Stimulated activated naive B cell treated with anti-CD40 and anti-IgM and Interleukin-4, amounts not matched to agents 10 μg/mL and 1 μg/mL and 100 μg/mL, for 72 hours (primary cell): ENCODE measurements at regions not wholly inside any gene's neighbourhood (a gene's known extent, or its start where the extent isn't known, plus 50 kb on each side); places are given as distances from the start of the nearest gene placed in this dataset.

Experiments used
- ATAC-seq, 2 donors: fragments of 150-1000 bp; cut with Tn5 transposase; replicated peaks; 2 replicates each; pipeline ENCODE4 v1.10.0; 2021; ENCODE audit warnings: moderate library complexity in 1 of 2
- DNase-seq: peaks from one replicate; pipeline ENCODE4 v3.0.0; 2021
- H3K27ac Mint-ChIP-seq: one replicate; pipeline ENCODE4 v1.8.0; 2022; ENCODE audit warnings: mild to moderate bottlenecking, mixed read lengths
- H3K27me3 Mint-ChIP-seq, 2 donors: one replicate each; pipeline ENCODE4 v1.8.0; 2022; ENCODE audit warnings: mixed read lengths in 2 of 2
- H3K36me3 Mint-ChIP-seq, 2 donors: one replicate each; pipeline ENCODE4 v1.8.0; 2022; ENCODE audit warnings: mixed read lengths in 2 of 2, mild to moderate bottlenecking in 1 of 2
- H3K4me1 Mint-ChIP-seq, 2 donors: one replicate each; pipeline ENCODE4 v1.8.0; 2022; ENCODE audit warnings: mixed read lengths in 2 of 2, mild to moderate bottlenecking in 1 of 2
- H3K4me3 Mint-ChIP-seq, 2 donors: one replicate each; pipeline ENCODE4 v1.8.0; 2022; ENCODE audit warnings: mild to moderate bottlenecking in 2 of 2, mixed read lengths in 2 of 2, moderate library complexity in 1 of 2
- H3K9me3 Mint-ChIP-seq, 2 donors: one replicate each; pipeline ENCODE4 v1.8.0; 2022; ENCODE audit warnings: mixed read lengths in 2 of 2, mild to moderate bottlenecking in 1 of 2

GRCh38 chr6:48199499-48199898 lies 88.5 kb upstream of the PTCHD4 start:
- Mint-ChIP-seq H3K27ac (no peak overlapping the region), H3K9me3 (peaks cover 4 to 7% of the 10 kb centered on the region in 2 donors), H3K4me1 (no peaks in the 10 kb centered on the region), H3K36me3 (no peaks in the 10 kb centered on the region), H3K27me3 (no peaks in the 10 kb centered on the region), H3K4me3 (no peak overlapping the region)
- ATAC-seq: no peak
- no peak for DNase-seq

DNA sequence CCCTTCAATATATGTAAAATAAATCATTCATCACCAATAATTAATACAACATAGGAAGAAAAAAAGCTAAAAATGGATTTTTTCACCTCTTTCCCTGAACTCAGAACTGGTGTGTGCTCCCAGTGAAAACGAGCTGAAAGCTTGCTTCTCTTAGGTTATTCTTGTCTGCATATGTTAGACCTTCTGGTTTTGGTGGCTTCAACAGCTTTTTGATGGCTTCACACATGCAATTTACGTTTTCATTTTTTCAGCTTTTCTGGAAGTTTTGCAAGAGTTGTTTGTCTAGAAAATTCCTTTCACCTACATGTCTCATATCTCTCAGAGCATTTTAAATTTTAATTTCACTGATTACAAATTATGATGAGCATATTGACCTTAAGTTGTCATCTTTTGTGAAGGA lies 86.9 kb upstream of the PTCHD4 start:
- Mint-ChIP-seq H3K27me3 (no peaks in the 10 kb centered on the region), H3K9me3 (peaks cover 4 to 7% of the 10 kb centered on the region in 2 donors), H3K4me3 (no peak overlapping the region), H3K36me3 (no peaks in the 10 kb centered on the region), H3K27ac (no peak overlapping the region), H3K4me1 (no peaks in the 10 kb centered on the region)
- ATAC-seq (no peak), DNase-seq (no peak)

GRCh38 chr6:48194596-48195295 lies 83.7 kb upstream of the PTCHD4 start:
- Mint-ChIP-seq H3K9me3 (peaks cover 0 to 3% of the 10 kb centered on the region in 2 donors), H3K36me3 (no peaks in the 10 kb centered on the region), H3K27me3 (no peaks in the 10 kb centered on the region), H3K4me3 (no peak overlapping the region), H3K27ac (no peak overlapping the region), H3K4me1 (no peaks in the 10 kb centered on the region)
- DNase-seq (no peak), ATAC-seq (no peak)

GRCh38 chr6:48188158-48188557 lies 77.2 kb upstream of the PTCHD4 start:
- H3K36me3 Mint-ChIP-seq: no peaks in the 10 kb centered on the region
- ATAC-seq: no peak
- H3K27ac Mint-ChIP-seq: no peak overlapping the region
- no peak for DNase-seq
- H3K27me3 Mint-ChIP-seq: no peaks in the 10 kb centered on the region
- H3K4me1 Mint-ChIP-seq: no peaks in the 10 kb centered on the region
- no peak overlapping the region for H3K4me3 Mint-ChIP-seq
- peaks cover 0 to 2% of the 10 kb centered on the region in 2 donors for H3K9me3 Mint-ChIP-seq

- Mint-ChIP-seq H3K9me3 (peaks cover 0 to 3% of the 10 kb centered on the region in 2 donors), H3K36me3 (no peaks in the 10 kb centered on the region), H3K4me1 (no peaks in the 10 kb centered on the region), H3K27me3 (no peaks in the 10 kb centered on the region), H3K27ac (no peak overlapping the region), H3K4me3 (no peak overlapping the region)
- DNase-seq: no peak
- ATAC-seq: no peak
Measured at GRCh38 chr6:48186746-48187145, 75.7 kb upstream of the PTCHD4 start.

DNA sequence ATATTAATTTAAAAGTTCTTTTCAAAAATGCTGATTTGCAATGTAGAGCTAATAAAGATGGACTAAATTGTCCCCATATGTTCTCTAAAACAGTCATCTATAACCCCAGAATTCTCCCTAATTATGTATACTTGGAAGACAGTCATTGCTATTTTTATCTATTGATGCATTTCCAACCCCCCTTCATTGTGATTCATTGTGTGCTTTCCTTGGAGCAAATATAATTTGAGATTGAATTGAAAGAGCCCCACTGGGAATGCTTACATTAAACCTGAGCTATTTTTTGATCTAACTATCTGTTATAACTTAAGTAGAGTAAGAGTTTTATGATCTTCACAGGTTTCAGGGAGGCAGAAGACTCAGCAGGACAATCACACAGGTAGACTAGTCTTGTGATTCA lies 73.7 kb upstream of the PTCHD4 start:
- H3K9me3 Mint-ChIP-seq: peaks cover 0 to 3% of the 10 kb centered on the region in 2 donors
- H3K4me1 Mint-ChIP-seq: no peaks in the 10 kb centered on the region
- DNase-seq (no peak), ATAC-seq (no peak)
- no peaks in the 10 kb centered on the region for H3K27me3 Mint-ChIP-seq
- no peaks in the 10 kb centered on the region for H3K36me3 Mint-ChIP-seq
- no peak overlapping the region for H3K4me3 Mint-ChIP-seq
- no peak overlapping the region for H3K27ac Mint-ChIP-seq

DNA sequence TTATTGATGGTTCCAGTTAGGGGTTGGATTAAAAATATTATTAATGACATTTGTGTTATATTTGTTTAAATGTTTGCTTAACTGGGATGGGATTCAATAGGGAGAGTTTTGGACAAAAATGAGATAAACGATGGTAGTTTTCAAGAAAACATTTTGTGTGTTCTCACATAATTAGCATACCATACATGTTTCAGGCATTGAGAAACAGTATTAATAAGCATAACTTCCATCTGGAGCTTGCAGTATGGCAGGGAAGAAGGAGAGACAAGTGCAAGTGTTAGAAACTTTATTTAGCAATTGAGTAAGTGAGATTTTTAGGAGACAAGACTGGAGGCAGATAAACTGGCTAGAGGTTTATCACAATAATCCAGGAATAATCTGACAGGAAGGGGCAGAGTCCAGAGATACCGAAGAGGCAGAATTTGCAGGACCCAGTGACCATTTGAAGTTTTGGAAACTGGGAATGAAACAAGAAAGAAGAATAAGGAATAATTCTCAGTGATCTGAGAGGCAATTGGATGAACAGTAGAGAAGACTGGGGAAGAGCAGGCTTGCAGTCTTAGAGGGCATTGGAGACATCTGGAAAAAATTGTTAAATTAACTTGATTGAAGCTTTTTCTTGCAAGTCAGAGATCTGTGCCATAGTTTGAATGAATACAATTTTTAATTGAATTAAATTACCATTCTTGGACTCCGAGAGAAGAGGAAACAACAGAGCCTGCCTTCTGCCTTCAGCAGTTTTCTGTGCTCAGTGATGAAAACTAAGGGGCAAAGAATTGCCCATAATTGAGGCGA lies 73.0 kb upstream of the PTCHD4 start:
- ATAC-seq: no peak
- Mint-ChIP-seq H3K27ac (no peak overlapping the region), H3K36me3 (no peaks in the 10 kb centered on the region), H3K4me1 (no peaks in the 10 kb centered on the region), H3K27me3 (no peaks in the 10 kb centered on the region), H3K4me3 (no peak overlapping the region), H3K9me3 (peaks cover 0 to 3% of the 10 kb centered on the region in 2 donors)
- DNase-seq: no peak

- H3K36me3 Mint-ChIP-seq: no peaks in the 10 kb centered on the region
- no peak overlapping the region for H3K27ac Mint-ChIP-seq
- DNase-seq (no peak), ATAC-seq (no peak)
- H3K27me3 Mint-ChIP-seq: no peaks in the 10 kb centered on the region
- H3K4me1 Mint-ChIP-seq: no peaks in the 10 kb centered on the region
- H3K4me3 Mint-ChIP-seq: no peak overlapping the region
- peaks cover 0 to 3% of the 10 kb centered on the region in 2 donors for H3K9me3 Mint-ChIP-seq
Measured at GRCh38 chr6:48183178-48183577, 72.2 kb upstream of the PTCHD4 start.

DNA sequence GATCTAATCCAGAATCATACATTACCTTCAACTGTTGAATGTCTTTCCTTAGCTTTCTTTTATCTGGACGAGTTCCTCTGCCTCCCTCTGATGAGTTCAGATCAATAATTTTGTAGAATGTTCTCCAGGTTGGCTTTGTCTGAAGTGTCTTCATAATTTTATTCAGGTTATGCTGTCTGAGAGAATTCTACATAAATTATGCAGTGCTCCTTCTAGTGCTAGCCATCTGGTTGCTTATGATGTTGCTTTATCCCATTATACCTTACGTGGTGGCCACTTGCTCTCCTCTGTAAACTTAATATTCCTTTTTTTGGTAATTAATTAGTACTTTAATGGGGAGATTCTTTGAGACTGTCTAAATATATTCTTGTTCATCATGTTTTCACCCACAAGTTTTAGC lies 67.7 kb upstream of the PTCHD4 start:
- H3K36me3 Mint-ChIP-seq: no peaks in the 10 kb centered on the region
- no peak overlapping the region for H3K4me3 Mint-ChIP-seq
- peaks cover 0 to 1% of the 10 kb centered on the region in 2 donors for H3K9me3 Mint-ChIP-seq
- H3K27ac Mint-ChIP-seq: no peak overlapping the region
- ATAC-seq (no peak), DNase-seq (no peak)
- H3K4me1 Mint-ChIP-seq: no peaks in the 10 kb centered on the region
- H3K27me3 Mint-ChIP-seq: no peaks in the 10 kb centered on the region

GRCh38 chr6:48177786-48178185 lies 66.8 kb upstream of the PTCHD4 start:
- Mint-ChIP-seq H3K9me3 (peaks cover 0 to 1% of the 10 kb centered on the region in 2 donors), H3K27ac (no peak overlapping the region), H3K4me1 (no peaks in the 10 kb centered on the region), H3K27me3 (no peaks in the 10 kb centered on the region), H3K4me3 (no peak overlapping the region), H3K36me3 (no peaks in the 10 kb centered on the region)
- no peak for ATAC-seq
- DNase-seq: no peak

- no peaks in the 10 kb centered on the region for H3K36me3 Mint-ChIP-seq
- no peak overlapping the region for H3K27ac Mint-ChIP-seq
- ATAC-seq: no peak
- H3K4me1 Mint-ChIP-seq: no peaks in the 10 kb centered on the region
- no peak overlapping the region for H3K4me3 Mint-ChIP-seq
- no peaks in the 10 kb centered on the region for H3K9me3 Mint-ChIP-seq
- no peak for DNase-seq
- no peaks in the 10 kb centered on the region for H3K27me3 Mint-ChIP-seq
Measured at GRCh38 chr6:48176645-48177308, 65.8 kb upstream of the PTCHD4 start.

DNA sequence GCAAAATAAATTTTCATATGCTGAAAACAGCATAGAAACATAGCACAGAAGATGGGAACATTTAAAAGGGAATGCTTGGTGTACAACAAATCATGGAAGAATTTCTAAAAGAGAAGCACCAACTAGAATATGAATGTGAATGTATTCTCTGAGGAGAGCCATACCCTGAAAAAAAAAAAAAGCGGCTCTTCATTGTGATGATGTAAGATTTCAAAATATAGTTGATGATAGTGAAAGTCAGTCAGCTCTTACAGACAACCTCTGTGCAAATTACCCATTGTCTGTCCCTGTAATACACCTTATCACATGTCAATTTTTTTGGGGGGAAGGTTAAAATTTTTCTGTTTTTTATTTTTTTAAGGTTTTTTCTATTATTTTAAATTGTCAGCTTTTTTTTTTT lies 58.6 kb upstream of the PTCHD4 start:
- Mint-ChIP-seq H3K4me3 (no peak overlapping the region), H3K9me3 (no peaks in the 10 kb centered on the region), H3K27ac (no peak overlapping the region), H3K36me3 (no peaks in the 10 kb centered on the region), H3K4me1 (no peaks in the 10 kb centered on the region), H3K27me3 (no peaks in the 10 kb centered on the region)
- ATAC-seq (no peak), DNase-seq (no peak)
